Transverse colon (tissue), 4 donors: ENCODE measurements at regions not wholly inside any gene's neighbourhood (a gene's known extent, or its start where the extent isn't known, plus 50 kb on each side); places are given as distances from the start of the nearest gene placed in this dataset.

Source experiments
- POLR2A ChIP-seq: fragments of 450-650 bp; IDR thresholded peaks from one replicate; pipeline ENCODE4 v1.6.1; 2016; ENCODE audit warnings: antibody characterized with exemption, mild to moderate bottlenecking, moderate library complexity
- POLR2AphosphoS5 ChIP-seq, 3 donors: sonication (generic); formaldehyde crosslinking; IDR thresholded peaks; one replicate each; pipeline ENCODE4 v1.6.1; 2016; ENCODE audit warnings: antibody characterized with exemption in 3 of 3
- TF ChIP-seq, protein P1 (sequence below), 5 experiments: fragments of 200-600 bp in 3 of 5; fragments of 450-650 bp in 2 of 5; sonication (generic) in 3 of 5; IDR thresholded peaks; 1 replicate in 2 of 5; 2 replicates in 3 of 5; pipeline ENCODE4 v1.5.1; 2016 to 2017; ENCODE audit warnings: antibody characterized with exemption in 5 of 5, inconsistent platforms in 3 of 5, mild to moderate bottlenecking in 2 of 5, moderate library complexity in 1 of 5

DNA sequence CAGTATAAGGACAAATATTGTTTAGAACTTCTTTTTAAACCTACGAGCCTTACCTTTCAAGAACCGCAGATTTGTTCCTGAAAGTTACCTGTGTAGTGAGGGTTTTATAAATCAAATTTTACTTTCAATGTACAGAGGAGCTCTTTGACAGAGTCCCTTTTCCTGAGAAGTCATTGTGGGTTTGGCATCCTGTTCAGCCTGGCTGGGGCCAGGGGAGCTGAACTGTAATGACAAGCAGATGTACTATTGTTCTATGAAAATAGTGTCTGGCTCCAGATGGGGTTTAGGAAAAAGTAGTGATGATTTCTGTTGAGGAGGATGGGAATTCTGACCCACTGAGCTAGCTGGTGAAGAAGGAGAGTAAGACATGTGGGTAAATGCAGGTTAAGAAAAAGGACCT is 196.2 kb upstream of the PGRMC2 start:
- TF ChIP-seq, protein P1, sequence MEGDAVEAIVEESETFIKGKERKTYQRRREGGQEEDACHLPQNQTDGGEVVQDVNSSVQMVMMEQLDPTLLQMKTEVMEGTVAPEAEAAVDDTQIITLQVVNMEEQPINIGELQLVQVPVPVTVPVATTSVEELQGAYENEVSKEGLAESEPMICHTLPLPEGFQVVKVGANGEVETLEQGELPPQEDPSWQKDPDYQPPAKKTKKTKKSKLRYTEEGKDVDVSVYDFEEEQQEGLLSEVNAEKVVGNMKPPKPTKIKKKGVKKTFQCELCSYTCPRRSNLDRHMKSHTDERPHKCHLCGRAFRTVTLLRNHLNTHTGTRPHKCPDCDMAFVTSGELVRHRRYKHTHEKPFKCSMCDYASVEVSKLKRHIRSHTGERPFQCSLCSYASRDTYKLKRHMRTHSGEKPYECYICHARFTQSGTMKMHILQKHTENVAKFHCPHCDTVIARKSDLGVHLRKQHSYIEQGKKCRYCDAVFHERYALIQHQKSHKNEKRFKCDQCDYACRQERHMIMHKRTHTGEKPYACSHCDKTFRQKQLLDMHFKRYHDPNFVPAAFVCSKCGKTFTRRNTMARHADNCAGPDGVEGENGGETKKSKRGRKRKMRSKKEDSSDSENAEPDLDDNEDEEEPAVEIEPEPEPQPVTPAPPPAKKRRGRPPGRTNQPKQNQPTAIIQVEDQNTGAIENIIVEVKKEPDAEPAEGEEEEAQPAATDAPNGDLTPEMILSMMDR (IDR thresholded peaks at IDR 0.05), result no peak
- TF ChIP-seq POLR2A (no peak), POLR2AphosphoS5 (IDR thresholded peaks at IDR 0.05) (no peak)
